Natural killer cell treated with Interleukin-12 subunit alpha and Interleukin-12 subunit beta and Interleukin-15 and Interleukin-18, amount 100 ng/mL, for 72 hours (primary cell): ENCODE measurements at regions not wholly inside any gene's neighbourhood (a gene's known extent, or its start where the extent isn't known, plus 50 kb on each side); places are given as distances from the start of the nearest gene placed in this dataset.

Experiments used
- ATAC-seq, 2 donors: fragments of 150-1000 bp; cut with Tn5 transposase in 1 of 2; sonication (Bioruptor Pico), chemical (Tn5 transposase) in 1 of 2; 2 replicates each; pipeline ENCODE4 v1.10.0; 2021
- DNase-seq: peaks from one replicate; pipeline ENCODE4 v3.0.0; 2022; ENCODE audit warnings: low spot score
- H3K27ac Mint-ChIP-seq, 2 donors: 1 replicate in 1 of 2; 2 replicates in 1 of 2; pipeline ENCODE4 v1.8.0; 2022; ENCODE audit warnings: mixed read lengths in 2 of 2, mild to moderate bottlenecking in 1 of 2, moderate library complexity in 1 of 2
- H3K27me3 Mint-ChIP-seq, 2 donors: 1 replicate in 1 of 2; 2 replicates in 1 of 2; pipeline ENCODE4 v1.8.0; 2022; ENCODE audit warnings: mixed read lengths in 2 of 2
- H3K36me3 Mint-ChIP-seq: one replicate; pipeline ENCODE4 v1.8.0; 2022; ENCODE audit warnings: mixed read lengths
- H3K4me1 Mint-ChIP-seq, 2 donors: 1 replicate in 1 of 2; 2 replicates in 1 of 2; pipeline ENCODE4 v1.8.0; 2022; ENCODE audit warnings: low read depth in 2 of 2, mixed read lengths in 2 of 2, mild to moderate bottlenecking in 1 of 2
- H3K4me3 Mint-ChIP-seq: one replicate; pipeline ENCODE4 v1.8.0; 2022; ENCODE audit warnings: mixed read lengths
- H3K9me3 Mint-ChIP-seq: 2 replicates; pipeline ENCODE4 v1.8.0; 2022; ENCODE audit warnings: mixed read lengths

- H3K4me1 Mint-ChIP-seq, result no peaks in the 10 kb centered on the region
- DNase-seq, result no peak
- no peak for ATAC-seq
- H3K9me3 Mint-ChIP-seq, result no peaks in the 10 kb centered on the region
- no peaks in the 10 kb centered on the region for H3K36me3 Mint-ChIP-seq
- no peak overlapping the region for H3K27ac Mint-ChIP-seq
- H3K4me3 Mint-ChIP-seq, result no peak overlapping the region
- peaks cover 22 to 48% of the 10 kb centered on the region in 2 donors for H3K27me3 Mint-ChIP-seq
Observed at GRCh38 chr5:158115468-158115867, 256.5 kb upstream of the CLINT1 start.

- no peaks in the 10 kb centered on the region for H3K4me1 Mint-ChIP-seq
Observed at GRCh38 chr5:158108177-158108576, 249.2 kb upstream of the CLINT1 start.

GRCh38 chr5:158100373-158100888, 241.5 kb upstream of the CLINT1 start:
- ATAC-seq, result peak in 1 of 2 donors; percentile 32
- Mint-ChIP-seq H3K27me3 (peaks cover 6 to 11% of the 10 kb centered on the region in 2 donors), H3K4me3 (no peak overlapping the region), H3K36me3 (no peaks in the 10 kb centered on the region), H3K9me3 (no peaks in the 10 kb centered on the region), H3K4me1 (no peaks in the 10 kb centered on the region), H3K27ac (no peak overlapping the region)
- DNase-seq, result no peak

More at GRCh38 chr5:158108177-158108576, 249.2 kb upstream of the CLINT1 start:
- Mint-ChIP-seq H3K27me3 (peaks cover 13 to 22% of the 10 kb centered on the region in 2 donors), H3K27ac (no peak overlapping the region), H3K9me3 (no peaks in the 10 kb centered on the region), H3K4me3 (no peak overlapping the region), H3K36me3 (no peaks in the 10 kb centered on the region)
- DNase-seq, result no peak
- ATAC-seq, result no peak

GRCh38 chr5:158099571-158100105, 240.7 kb upstream of the CLINT1 start:
- Mint-ChIP-seq H3K4me1 (no peaks in the 10 kb centered on the region), H3K4me3 (no peak overlapping the region), H3K36me3 (no peaks in the 10 kb centered on the region), H3K27ac (no peak overlapping the region), H3K27me3 (peaks cover 6 to 16% of the 10 kb centered on the region in 2 donors), H3K9me3 (no peaks in the 10 kb centered on the region)
- DNase-seq (no peak), ATAC-seq (no peak)

- Mint-ChIP-seq H3K9me3 (no peaks in the 10 kb centered on the region), H3K27ac (no peak overlapping the region), H3K36me3 (no peaks in the 10 kb centered on the region), H3K27me3 (peaks cover 10 to 29% of the 10 kb centered on the region in 2 donors), H3K4me1 (no peaks in the 10 kb centered on the region), H3K4me3 (no peak overlapping the region)
- DNase-seq (no peak), ATAC-seq (no peak)
Observed at GRCh38 chr5:158096835-158097234, 237.9 kb upstream of the CLINT1 start.

- ATAC-seq (no peak), DNase-seq (no peak)
- H3K9me3 Mint-ChIP-seq, result no peaks in the 10 kb centered on the region
- no peak overlapping the region for H3K4me3 Mint-ChIP-seq
- no peaks in the 10 kb centered on the region for H3K4me1 Mint-ChIP-seq
- H3K27me3 Mint-ChIP-seq, result peaks cover 18 to 44% of the 10 kb centered on the region in 2 donors
- no peaks in the 10 kb centered on the region for H3K36me3 Mint-ChIP-seq
- no peak overlapping the region for H3K27ac Mint-ChIP-seq
Observed at GRCh38 chr5:158086856-158087255, 227.9 kb upstream of the CLINT1 start.

GRCh38 chr5:158084292-158084691, 225.3 kb upstream of the CLINT1 start:
- Mint-ChIP-seq H3K4me1 (no peaks in the 10 kb centered on the region), H3K9me3 (no peaks in the 10 kb centered on the region), H3K27me3 (peaks cover 23 to 50% of the 10 kb centered on the region in 2 donors), H3K27ac (no peak overlapping the region), H3K4me3 (no peak overlapping the region), H3K36me3 (no peaks in the 10 kb centered on the region)
- ATAC-seq (no peak), DNase-seq (no peak)

- no peak for ATAC-seq
Observed at GRCh38 chr5:158082696-158083287, 223.8 kb upstream of the CLINT1 start.

GRCh38 chr5:158080112-158080511, 221.2 kb upstream of the CLINT1 start:
- Mint-ChIP-seq H3K4me1 (no peaks in the 10 kb centered on the region), H3K9me3 (no peaks in the 10 kb centered on the region), H3K27ac (no peak overlapping the region), H3K4me3 (no peak overlapping the region), H3K27me3 (peaks cover 19 to 35% of the 10 kb centered on the region in 2 donors), H3K36me3 (no peaks in the 10 kb centered on the region)
- ATAC-seq, result peak in 1 of 2 donors; percentile 56
- DNase-seq, result no peak

More at GRCh38 chr5:158082696-158083287, 223.8 kb upstream of the CLINT1 start:
- Mint-ChIP-seq H3K9me3 (no peaks in the 10 kb centered on the region), H3K27ac (no peak overlapping the region), H3K36me3 (no peaks in the 10 kb centered on the region), H3K4me3 (no peak overlapping the region), H3K4me1 (no peaks in the 10 kb centered on the region), H3K27me3 (peaks cover 26 to 53% of the 10 kb centered on the region in 2 donors)
- DNase-seq, result no peak

- no peak overlapping the region for H3K4me3 Mint-ChIP-seq
- peaks cover 15 to 29% of the 10 kb centered on the region in 2 donors for H3K27me3 Mint-ChIP-seq
- H3K9me3 Mint-ChIP-seq, result no peaks in the 10 kb centered on the region
- ATAC-seq, result no peak
- no peak overlapping the region for H3K27ac Mint-ChIP-seq
- H3K4me1 Mint-ChIP-seq, result no peaks in the 10 kb centered on the region
- no peak for DNase-seq
- no peaks in the 10 kb centered on the region for H3K36me3 Mint-ChIP-seq
Observed at GRCh38 chr5:158079097-158079496, 220.2 kb upstream of the CLINT1 start.

- ATAC-seq, result no peak
- H3K4me3 Mint-ChIP-seq, result no peak overlapping the region
- no peaks in the 10 kb centered on the region for H3K36me3 Mint-ChIP-seq
- no peak for DNase-seq
- peaks cover 16 to 35% of the 10 kb centered on the region in 2 donors for H3K27me3 Mint-ChIP-seq
- no peaks in the 10 kb centered on the region for H3K4me1 Mint-ChIP-seq
- no peak overlapping the region for H3K27ac Mint-ChIP-seq
- H3K9me3 Mint-ChIP-seq, result no peaks in the 10 kb centered on the region
Observed at GRCh38 chr5:158074992-158075769, 216.2 kb upstream of the CLINT1 start.

- ATAC-seq (no peak), DNase-seq (no peak)
- no peaks in the 10 kb centered on the region for H3K4me1 Mint-ChIP-seq
- H3K36me3 Mint-ChIP-seq, result no peaks in the 10 kb centered on the region
- no peak overlapping the region for H3K4me3 Mint-ChIP-seq
- no peak overlapping the region for H3K27ac Mint-ChIP-seq
- H3K9me3 Mint-ChIP-seq, result no peaks in the 10 kb centered on the region
- peaks cover 19 to 32% of the 10 kb centered on the region in 2 donors for H3K27me3 Mint-ChIP-seq
Observed at GRCh38 chr5:158074597-158074991, 215.6 kb upstream of the CLINT1 start.

- DNase-seq (no peak), ATAC-seq (no peak)
- Mint-ChIP-seq H3K4me3 (no peak overlapping the region), H3K27me3 (peaks cover 14 to 21% of the 10 kb centered on the region in 2 donors), H3K9me3 (no peaks in the 10 kb centered on the region), H3K4me1 (no peaks in the 10 kb centered on the region), H3K27ac (no peak overlapping the region), H3K36me3 (no peaks in the 10 kb centered on the region)
Observed at GRCh38 chr5:158070859-158071258, 211.9 kb upstream of the CLINT1 start.

- Mint-ChIP-seq H3K36me3 (no peaks in the 10 kb centered on the region), H3K27ac (no peak overlapping the region), H3K4me1 (no peaks in the 10 kb centered on the region), H3K9me3 (no peaks in the 10 kb centered on the region), H3K27me3 (peaks cover 14 to 21% of the 10 kb centered on the region in 2 donors), H3K4me3 (no peak overlapping the region)
- DNase-seq (no peak), ATAC-seq (no peak)
Observed at GRCh38 chr5:158069838-158070237, 210.9 kb upstream of the CLINT1 start.
